CD4-positive, alpha-beta T cell (primary cell): ENCODE measurements at regions not wholly inside any gene's neighbourhood (a gene's known extent, or its start where the extent isn't known, plus 50 kb on each side); places are given as distances from the start of the nearest gene placed in this dataset.

ENCODE experiments used
- ATAC-seq: fragments of 200-7000 bp; cut with Tn5 transposase; one replicate; pipeline ENCODE4 v1.10.0; 2022; ENCODE audit warnings: mild to moderate bottlenecking; ENCODE audit not compliant: poor library complexity
- CTCF ChIA-PET: fragments of 350-600 bp; sonication (Branson Sonifier 250); formaldehyde crosslinking; loops from one replicate; lab custom pipeline; 2021; ENCODE audit warnings: antibody characterized with exemption, inconsistent platforms; lab: Charles Lee
- POLR2A ChIA-PET: fragments of 350-600 bp; sonication (Branson Sonifier 250); formaldehyde crosslinking; loops from one replicate; lab custom pipeline; 2021; ENCODE audit warnings: antibody characterized with exemption, inconsistent platforms; lab: Charles Lee
- DNase-seq, 14 experiments: peaks; one replicate each; pipeline ENCODE4 v3.0.0-alpha.2; 2013 to 2020; ENCODE audit warnings: mixed read lengths in 2 of 14
- H3K27ac ChIP-seq, 2 donors: one replicate each; pipeline versions ENCODE4 v1.5.1 to v1.7.0; 2013; ENCODE audit warnings: low read length in 2 of 2, low read depth in 1 of 2, mild to moderate bottlenecking in 1 of 2
- H3K27me3 ChIP-seq, 2 experiments: 1 replicate in 1 of 2; 2 replicates in 1 of 2; pipeline versions ENCODE4 v1.6.1 to v1.7.0; 2013; ENCODE audit warnings: low read length in 2 of 2, control low read depth in 1 of 2, mild to moderate bottlenecking in 1 of 2, moderate library complexity in 1 of 2; ENCODE audit not compliant: insufficient read depth in 2 of 2, control insufficient read depth in 1 of 2
- H3K36me3 ChIP-seq: one replicate; pipeline ENCODE4 v1.6.1; 2013; ENCODE audit warnings: low read length, control low read depth; ENCODE audit not compliant: insufficient read depth
- H3K4me1 ChIP-seq: one replicate; pipeline ENCODE4 v1.6.1; 2013; ENCODE audit warnings: low read length, control low read depth; ENCODE audit not compliant: insufficient read depth
- H3K4me3 ChIP-seq: one replicate; pipeline ENCODE4 v1.5.1; 2013; ENCODE audit warnings: mild to moderate bottlenecking, low read length, moderate library complexity
- H3K9me3 ChIP-seq, 2 experiments: 1 replicate in 1 of 2; 2 replicates in 1 of 2; pipeline versions ENCODE4 v1.6.1 to v1.7.0; 2013; ENCODE audit warnings: low read length in 2 of 2, mild to moderate bottlenecking in 2 of 2, control low read depth in 1 of 2, moderate library complexity in 1 of 2; ENCODE audit not compliant: control insufficient read depth in 1 of 2, insufficient read depth in 1 of 2
- H3K27ac Mint-ChIP-seq: one replicate; pipeline ENCODE4 v1.8.0; 2020; ENCODE audit warnings: mixed read lengths
- H3K27me3 Mint-ChIP-seq: one replicate; pipeline ENCODE4 v1.8.0; 2021; ENCODE audit warnings: mixed read lengths
- H3K36me3 Mint-ChIP-seq: one replicate; pipeline ENCODE4 v1.8.0; 2021; ENCODE audit warnings: low read depth, mixed read lengths
- H3K4me1 Mint-ChIP-seq: one replicate; pipeline ENCODE4 v1.8.0; 2021; ENCODE audit warnings: low read depth, mixed read lengths
- H3K4me3 Mint-ChIP-seq: one replicate; pipeline ENCODE4 v1.8.0; 2020; ENCODE audit warnings: mild to moderate bottlenecking, mixed read lengths
- H3K9me3 Mint-ChIP-seq: one replicate; pipeline ENCODE4 v1.8.0; 2020; ENCODE audit warnings: mixed read lengths
- intact Hi-C, 2 experiments: fragments of 100-400 bp; cut with DNase I in 1 of 2; cut with micrococcal nuclease in 1 of 2; formaldehyde crosslinking; loops; one replicate each; pipeline versions ENCODE4 v1.15.1 to v1.9.0; 2023 to 2025; cut with DNase I, micrococcal nuclease
- TF ChIP-seq, protein P1 (sequence below): fragments of 200-600 bp; IDR thresholded peaks from one replicate; pipeline ENCODE4 v1.8.0; 2022; ENCODE audit warnings: antibody characterized with exemption, mild to moderate bottlenecking

DNA sequence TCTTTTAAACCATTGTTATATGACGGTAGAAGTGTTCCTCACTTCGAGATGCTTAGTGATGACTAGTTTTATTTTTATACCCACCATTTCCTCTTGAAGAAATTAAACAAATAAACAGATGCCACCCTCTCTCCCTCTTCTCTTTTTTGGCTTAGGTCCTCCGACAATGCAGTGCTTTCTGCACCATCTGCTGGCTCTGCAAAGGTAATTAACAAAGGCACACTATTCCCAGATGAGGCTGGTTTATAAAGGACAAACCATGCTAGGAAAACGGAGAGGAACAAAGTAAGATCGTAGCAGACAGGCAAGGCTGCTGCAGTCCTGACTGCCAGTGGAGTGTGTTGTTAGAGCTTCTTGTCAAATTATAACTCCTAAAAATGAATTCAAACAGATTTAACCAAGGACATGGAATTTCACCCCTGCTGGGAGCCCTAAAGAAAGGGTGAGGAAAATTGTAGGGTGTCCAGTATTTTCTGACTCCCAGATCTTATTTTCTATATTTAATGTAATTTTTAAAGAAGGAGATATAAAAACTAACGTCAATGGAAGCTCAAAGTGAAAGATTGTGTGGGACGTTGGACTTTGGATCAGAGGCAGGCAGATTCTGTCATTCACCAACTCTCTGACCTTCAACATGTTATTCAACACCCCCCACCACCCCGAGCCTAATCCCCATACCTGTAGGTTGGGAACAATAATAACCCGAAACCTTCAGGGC, 142.1 kb downstream of the CPEB2 start:
- Histone ChIP-seq H3K4me1 (no peaks in the 10 kb centered on the region), H3K4me3 (no peak overlapping the region), H3K9me3 (no peaks in the 10 kb centered on the region), H3K27ac (no peak overlapping the region), H3K36me3 (no peaks in the 10 kb centered on the region), H3K27me3 (peaks cover 0 to 4% of the 10 kb centered on the region in 2 experiments)
- intact Hi-C loops = no loop called here
- TF ChIP-seq, protein P1, sequence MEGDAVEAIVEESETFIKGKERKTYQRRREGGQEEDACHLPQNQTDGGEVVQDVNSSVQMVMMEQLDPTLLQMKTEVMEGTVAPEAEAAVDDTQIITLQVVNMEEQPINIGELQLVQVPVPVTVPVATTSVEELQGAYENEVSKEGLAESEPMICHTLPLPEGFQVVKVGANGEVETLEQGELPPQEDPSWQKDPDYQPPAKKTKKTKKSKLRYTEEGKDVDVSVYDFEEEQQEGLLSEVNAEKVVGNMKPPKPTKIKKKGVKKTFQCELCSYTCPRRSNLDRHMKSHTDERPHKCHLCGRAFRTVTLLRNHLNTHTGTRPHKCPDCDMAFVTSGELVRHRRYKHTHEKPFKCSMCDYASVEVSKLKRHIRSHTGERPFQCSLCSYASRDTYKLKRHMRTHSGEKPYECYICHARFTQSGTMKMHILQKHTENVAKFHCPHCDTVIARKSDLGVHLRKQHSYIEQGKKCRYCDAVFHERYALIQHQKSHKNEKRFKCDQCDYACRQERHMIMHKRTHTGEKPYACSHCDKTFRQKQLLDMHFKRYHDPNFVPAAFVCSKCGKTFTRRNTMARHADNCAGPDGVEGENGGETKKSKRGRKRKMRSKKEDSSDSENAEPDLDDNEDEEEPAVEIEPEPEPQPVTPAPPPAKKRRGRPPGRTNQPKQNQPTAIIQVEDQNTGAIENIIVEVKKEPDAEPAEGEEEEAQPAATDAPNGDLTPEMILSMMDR = no peak
- CTCF ChIA-PET = no interaction called here
- ATAC-seq (no peak), DNase-seq (no peak)
- Mint-ChIP-seq H3K4me1 (no peaks in the 10 kb centered on the region), H3K36me3 (no peaks in the 10 kb centered on the region), H3K4me3 (no peak overlapping the region), H3K27ac (no peak overlapping the region), H3K9me3 (no peaks in the 10 kb centered on the region), H3K27me3 (peaks cover 8% of the 10 kb centered on the region)
- POLR2A ChIA-PET = no interaction called here

DNA sequence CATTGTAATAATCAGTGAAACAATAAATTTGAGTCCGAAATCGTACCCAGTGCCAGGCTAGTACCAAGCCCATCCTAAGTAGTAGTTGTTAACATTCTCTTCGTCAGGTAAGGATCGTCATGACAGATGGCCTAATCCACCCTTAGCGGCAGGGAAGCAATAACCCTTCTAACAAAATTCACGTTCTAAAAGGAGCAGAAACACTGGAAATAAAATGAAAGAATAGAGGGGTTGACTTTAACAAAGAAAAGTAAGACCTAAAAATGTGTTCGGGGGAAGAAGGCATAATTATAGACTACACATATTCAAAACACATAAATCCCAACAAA, 142.7 kb downstream of the CPEB2 start:
- H3K9me3 Mint-ChIP-seq = no peaks in the 10 kb centered on the region
- H3K4me1 ChIP-seq = no peaks in the 10 kb centered on the region
- H3K27ac ChIP-seq = no peak overlapping the region
- ATAC-seq (no peak), DNase-seq (no peak)
- H3K4me3 Mint-ChIP-seq = no peak overlapping the region
- H3K4me1 Mint-ChIP-seq = no peaks in the 10 kb centered on the region
- intact Hi-C loops = no loop called here
- no peak overlapping the region for H3K27ac Mint-ChIP-seq
- H3K36me3 Mint-ChIP-seq = no peaks in the 10 kb centered on the region
- peaks cover 0 to 4% of the 10 kb centered on the region in 2 experiments for H3K27me3 ChIP-seq
- POLR2A ChIA-PET = no interaction called here
- H3K36me3 ChIP-seq = no peaks in the 10 kb centered on the region
- H3K9me3 ChIP-seq = no peaks in the 10 kb centered on the region
- CTCF ChIA-PET = no interaction called here
- peaks cover 8% of the 10 kb centered on the region for H3K27me3 Mint-ChIP-seq
- TF ChIP-seq, protein P1 = no peak
- H3K4me3 ChIP-seq = no peak overlapping the region

GRCh38 chr4:15145709-15146108, 143.4 kb downstream of the CPEB2 start:
- POLR2A ChIA-PET = no interaction called here

More at GRCh38 chr4:15145709-15146108, 143.4 kb downstream of the CPEB2 start:
- DNase-seq (no peak), ATAC-seq (no peak)
- TF ChIP-seq, protein P1 = no peak
- Histone ChIP-seq H3K27ac (no peak overlapping the region), H3K36me3 (no peaks in the 10 kb centered on the region), H3K4me1 (no peaks in the 10 kb centered on the region), H3K27me3 (peaks cover 0 to 4% of the 10 kb centered on the region in 2 experiments), H3K9me3 (no peaks in the 10 kb centered on the region), H3K4me3 (no peak overlapping the region)
- no peaks in the 10 kb centered on the region for H3K9me3 Mint-ChIP-seq
- H3K27me3 Mint-ChIP-seq = peaks cover 11% of the 10 kb centered on the region
- H3K4me3 Mint-ChIP-seq = no peak overlapping the region
- no peaks in the 10 kb centered on the region for H3K36me3 Mint-ChIP-seq
- intact Hi-C loops = no loop called here
- no peak overlapping the region for H3K27ac Mint-ChIP-seq
- H3K4me1 Mint-ChIP-seq = no peaks in the 10 kb centered on the region
- CTCF ChIA-PET = no interaction called here
